ENCODE measurements at regions not wholly inside any gene's neighbourhood (a gene's known extent, or its start where the extent isn't known, plus 50 kb on each side); places are given as distances from the start of the nearest gene placed in this dataset.

DNA sequence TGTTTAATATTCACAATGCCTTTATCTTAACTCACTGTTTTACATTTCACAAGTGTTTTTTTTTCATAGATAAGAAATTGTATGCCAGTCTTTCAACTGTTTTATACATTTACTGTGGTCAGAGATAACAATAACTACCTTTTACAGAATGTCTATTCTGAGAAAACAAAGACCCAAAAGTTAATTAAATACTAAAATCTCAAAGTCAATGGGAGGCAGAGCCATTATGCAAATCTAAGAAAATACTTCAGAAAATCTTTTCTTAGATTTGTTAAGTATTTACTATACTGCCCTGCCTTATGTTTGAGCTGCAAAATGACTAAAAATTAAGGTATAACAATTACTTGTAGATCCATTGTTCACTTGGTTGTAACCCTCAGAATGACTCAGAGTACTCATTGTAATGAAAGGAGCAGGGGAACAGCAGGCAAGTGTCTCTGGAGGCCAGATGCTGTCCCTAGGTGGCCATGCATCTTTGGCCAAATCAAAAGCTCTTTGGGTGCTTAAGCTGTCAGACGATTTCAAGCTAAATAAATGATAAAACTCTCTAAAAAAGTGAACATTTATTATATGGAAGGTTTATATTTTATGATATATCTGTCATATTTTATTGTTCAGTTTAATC is 770.1 kb upstream of the PCDH20 start:
- H4K20me1 ChIP-seq (ENCODE audit: low read depth, low read length), result no peaks in the 10 kb centered on the region
- no peaks in the 10 kb centered on the region for H3K9me2 ChIP-seq (replicated peaks; ENCODE audit: insufficient read depth, low read length)
- H3K4me3 ChIP-seq (ENCODE audit: insufficient read depth, low read length, poor library complexity, severe bottlenecking), result no peak overlapping the region
- TF ChIP-seq, protein P1, sequence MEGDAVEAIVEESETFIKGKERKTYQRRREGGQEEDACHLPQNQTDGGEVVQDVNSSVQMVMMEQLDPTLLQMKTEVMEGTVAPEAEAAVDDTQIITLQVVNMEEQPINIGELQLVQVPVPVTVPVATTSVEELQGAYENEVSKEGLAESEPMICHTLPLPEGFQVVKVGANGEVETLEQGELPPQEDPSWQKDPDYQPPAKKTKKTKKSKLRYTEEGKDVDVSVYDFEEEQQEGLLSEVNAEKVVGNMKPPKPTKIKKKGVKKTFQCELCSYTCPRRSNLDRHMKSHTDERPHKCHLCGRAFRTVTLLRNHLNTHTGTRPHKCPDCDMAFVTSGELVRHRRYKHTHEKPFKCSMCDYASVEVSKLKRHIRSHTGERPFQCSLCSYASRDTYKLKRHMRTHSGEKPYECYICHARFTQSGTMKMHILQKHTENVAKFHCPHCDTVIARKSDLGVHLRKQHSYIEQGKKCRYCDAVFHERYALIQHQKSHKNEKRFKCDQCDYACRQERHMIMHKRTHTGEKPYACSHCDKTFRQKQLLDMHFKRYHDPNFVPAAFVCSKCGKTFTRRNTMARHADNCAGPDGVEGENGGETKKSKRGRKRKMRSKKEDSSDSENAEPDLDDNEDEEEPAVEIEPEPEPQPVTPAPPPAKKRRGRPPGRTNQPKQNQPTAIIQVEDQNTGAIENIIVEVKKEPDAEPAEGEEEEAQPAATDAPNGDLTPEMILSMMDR (IDR thresholded peaks at IDR 0.05; ENCODE audit: insufficient read depth, low read length, poor library complexity, severe bottlenecking), result no peak
- no peak for TF ChIP-seq EZH2phosphoT487 (conservative IDR thresholded peaks at IDR 0.05; ENCODE audit: low read length)
- H2AFZ ChIP-seq (ENCODE audit: low read depth, low read length, severe bottlenecking), result no peak overlapping the region
- H3K36me3 ChIP-seq (ENCODE audit: low read length), result no peaks in the 10 kb centered on the region
- H3K27me3 ChIP-seq (ENCODE audit: low read length), result no peaks in the 10 kb centered on the region
- H3K9me3 ChIP-seq (ENCODE audit: insufficient read depth, low read length), result no peaks in the 10 kb centered on the region
- H3F3A ChIP-seq (ENCODE audit: insufficient read depth), result no peaks in the 10 kb centered on the region
- H3K79me2 ChIP-seq (ENCODE audit: insufficient read depth, low read length), result no peaks in the 10 kb centered on the region
- H3K27ac ChIP-seq (ENCODE audit: low read depth, low read length), result no peak overlapping the region
- H3K9ac ChIP-seq (ENCODE audit: low read length), result no peak overlapping the region
- no peak overlapping the region for H3K4me2 ChIP-seq (ENCODE audit: low read depth, low read length, poor library complexity, severe bottlenecking)

DNA sequence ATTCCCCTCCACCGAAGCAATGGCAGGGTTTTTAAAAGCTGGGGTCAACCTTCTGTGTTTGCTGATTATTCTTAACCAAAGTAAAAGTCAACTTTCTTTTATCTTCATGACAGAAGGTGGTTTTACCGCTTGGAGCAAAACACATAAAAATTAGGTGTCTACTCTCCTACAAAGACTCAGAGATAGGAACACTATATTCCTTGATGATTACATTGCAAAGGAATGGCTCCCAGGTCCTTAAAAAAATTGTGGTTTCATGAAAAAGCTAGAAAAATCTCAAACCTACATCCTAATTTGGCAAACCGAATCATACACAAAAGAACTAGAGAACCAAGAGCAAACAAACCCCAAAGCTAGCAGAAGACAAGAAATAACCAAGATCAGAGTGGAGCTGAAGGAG is 760.4 kb upstream of the PCDH20 start:
- H3F3A ChIP-seq (ENCODE audit: insufficient read depth), result no peaks in the 10 kb centered on the region
- H3K27me3 ChIP-seq (ENCODE audit: low read length), result no peaks in the 10 kb centered on the region
- no peak overlapping the region for H3K27ac ChIP-seq (ENCODE audit: low read depth, low read length)
- H3K4me2 ChIP-seq (ENCODE audit: low read depth, low read length, poor library complexity, severe bottlenecking), result no peak overlapping the region
- H3K9me3 ChIP-seq (ENCODE audit: insufficient read depth, low read length), result peaks cover 24% of the 10 kb centered on the region; the same call in 1 of the 2 replicates
- no peak for TF ChIP-seq EZH2phosphoT487 (conservative IDR thresholded peaks at IDR 0.05; ENCODE audit: low read length)
- TF ChIP-seq, protein P1 (IDR thresholded peaks at IDR 0.05; ENCODE audit: insufficient read depth, low read length, poor library complexity, severe bottlenecking), result no peak
- no peak overlapping the region for H3K4me3 ChIP-seq (ENCODE audit: insufficient read depth, low read length, poor library complexity, severe bottlenecking)
- H3K36me3 ChIP-seq (ENCODE audit: low read length), result no peaks in the 10 kb centered on the region
- peak overlapping the region; percentile 11 for H2AFZ ChIP-seq (ENCODE audit: low read depth, low read length, severe bottlenecking)
- no peak overlapping the region for H3K9ac ChIP-seq (ENCODE audit: low read length)
- no peaks in the 10 kb centered on the region for H4K20me1 ChIP-seq (ENCODE audit: low read depth, low read length)
- H3K9me2 ChIP-seq (replicated peaks; ENCODE audit: insufficient read depth, low read length), result no peaks in the 10 kb centered on the region
- H3K79me2 ChIP-seq (ENCODE audit: insufficient read depth, low read length), result no peaks in the 10 kb centered on the region

DNA sequence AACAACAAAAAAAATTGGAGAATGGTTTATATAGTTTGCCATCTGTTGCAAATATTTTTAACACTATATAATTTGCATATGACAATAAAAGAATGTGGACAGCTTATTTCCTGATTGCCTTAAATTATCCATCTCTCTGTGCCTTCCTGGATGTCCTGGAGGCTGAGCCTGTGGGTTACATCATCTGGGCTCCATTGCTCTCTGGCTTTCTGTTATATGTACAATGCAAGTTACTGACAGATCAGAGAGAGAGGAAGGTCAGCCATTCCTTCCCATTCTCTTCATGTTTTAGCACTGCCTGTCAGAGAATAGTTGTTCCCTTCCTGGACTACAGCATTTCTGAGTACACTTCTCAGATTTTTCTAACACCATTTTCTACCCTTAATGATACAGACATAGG is 758.3 kb upstream of the PCDH20 start:
- Histone ChIP-seq H3K9me2 (replicated peaks; ENCODE audit: insufficient read depth, low read length) (no peaks in the 10 kb centered on the region), H3F3A (ENCODE audit: insufficient read depth) (no peaks in the 10 kb centered on the region), H3K27me3 (ENCODE audit: low read length) (no peaks in the 10 kb centered on the region), H3K9me3 (ENCODE audit: insufficient read depth, low read length) (peaks cover 19% of the 10 kb centered on the region; the same call in 1 of the 2 replicates), H3K27ac (ENCODE audit: low read depth, low read length) (no peak overlapping the region), H2AFZ (ENCODE audit: low read depth, low read length, severe bottlenecking) (peak overlapping the region; percentile 79), H3K4me2 (ENCODE audit: low read depth, low read length, poor library complexity, severe bottlenecking) (peak overlapping the region; percentile 7), H4K20me1 (ENCODE audit: low read depth, low read length) (no peaks in the 10 kb centered on the region), H3K79me2 (ENCODE audit: insufficient read depth, low read length) (no peaks in the 10 kb centered on the region), H3K36me3 (ENCODE audit: low read length) (no peaks in the 10 kb centered on the region), H3K4me3 (ENCODE audit: insufficient read depth, low read length, poor library complexity, severe bottlenecking) (no peak overlapping the region), H3K9ac (ENCODE audit: low read length) (no peak overlapping the region)
- TF ChIP-seq, protein P1 (IDR thresholded peaks at IDR 0.05; ENCODE audit: insufficient read depth, low read length, poor library complexity, severe bottlenecking), result no peak
- TF ChIP-seq EZH2phosphoT487 (conservative IDR thresholded peaks at IDR 0.05; ENCODE audit: low read length), result no peak

All from SU-DHL-6 (cell line).